SK-N-SH (cell line): ENCODE measurements at regions not wholly inside any gene's neighbourhood (a gene's known extent, or its start where the extent isn't known, plus 50 kb on each side); places are given as distances from the start of the nearest gene placed in this dataset.

Experiments
- CTCF ChIA-PET: fragments of 300-600, 350-600 bp; formaldehyde crosslinking; extraction: SDS; loops from one replicate; lab custom pipeline; 2021; lab: Yijun Ruan, JAX
- POLR2A ChIA-PET: fragments of 350-600 bp; sonication (Branson Sonifier 250); formaldehyde crosslinking; extraction: SDS; loops from one replicate; lab custom pipeline; 2020; ENCODE audit warnings: antibody characterized with exemption, inconsistent platforms; lab: Yijun Ruan, JAX
- DNase-seq: peaks from one replicate; pipeline ENCODE4 v3.0.0; 2012
- H2AFZ ChIP-seq: fragments of 200-600 bp; sonication (generic); 2 replicates; pipeline ENCODE4 v1.8.1; 2016; ENCODE audit warnings: antibody characterized with exemption, mild to moderate bottlenecking, low read depth
- H3F3A ChIP-seq: fragments of 200-600 bp; sonication (generic); replicated peaks from 2 replicates; pipeline ENCODE3; 2016; ENCODE audit warnings: antibody characterized with exemption, mild to moderate bottlenecking; ENCODE audit not compliant: insufficient read depth
- H3K27ac ChIP-seq, 2 experiments: fragments of 200-500 bp in 1 of 2; fragments of 200-600 bp in 1 of 2; sonication (Bioruptor generic) in 1 of 2; sonication (generic), shearing (Covaris generic) in 1 of 2; 2 replicates each; pipeline versions ENCODE4 v1.5.1 to v1.6.1; 2014 to 2016; ENCODE audit warnings: low read depth in 2 of 2, inconsistent platforms in 1 of 2, low read length in 1 of 2, mild to moderate bottlenecking in 1 of 2, mixed read lengths in 1 of 2
- H3K27me3 ChIP-seq: fragments of 200-600 bp; sonication (generic), shearing (Covaris generic); 2 replicates; pipeline ENCODE4 v1.6.1; 2016; ENCODE audit warnings: mixed run types; ENCODE audit not compliant: insufficient read depth
- H3K36me3 ChIP-seq, 2 experiments: fragments of 200-500 bp in 1 of 2; fragments of 200-600 bp in 1 of 2; sonication (Bioruptor generic) in 1 of 2; sonication (generic) in 1 of 2; replicated peaks in 1 of 2; 2 replicates each; pipeline versions ENCODE3 to v1.5.1; 2014 to 2016; ENCODE audit warnings: low read length in 1 of 2, mild to moderate bottlenecking in 1 of 2; ENCODE audit not compliant: insufficient read depth in 2 of 2, control insufficient read depth in 1 of 2
- H3K4me1 ChIP-seq, 2 experiments: fragments of 200-500 bp in 1 of 2; fragments of 200-600 bp in 1 of 2; sonication (Bioruptor generic) in 1 of 2; sonication (generic), shearing (Covaris generic) in 1 of 2; 2 replicates each; pipeline versions ENCODE4 v1.5.1 to v1.6.1; 2014 to 2016; ENCODE audit warnings: low read depth in 1 of 2, low read length in 1 of 2, mixed run types in 1 of 2; ENCODE audit not compliant: insufficient read depth in 2 of 2, control insufficient read depth in 1 of 2
- H3K4me2 ChIP-seq: fragments of 200-600 bp; sonication (generic), shearing (Covaris generic); 2 replicates; pipeline ENCODE4 v1.6.1; 2017; ENCODE audit warnings: mixed run types
- H3K4me3 ChIP-seq, 2 experiments: fragments of 200-500 bp in 1 of 2; fragments of 200-600 bp in 1 of 2; sonication (Bioruptor generic) in 1 of 2; sonication (generic), shearing (Covaris generic) in 1 of 2; 2 replicates each; pipeline versions ENCODE4 v1.5.1 to v1.8.1; 2014 to 2016; ENCODE audit warnings: low read depth in 2 of 2, inconsistent platforms in 1 of 2, low read length in 1 of 2, mild to moderate bottlenecking in 1 of 2, mixed read lengths in 1 of 2, moderate library complexity in 1 of 2
- H3K79me2 ChIP-seq: fragments of 200-600 bp; sonication (generic); 2 replicates; pipeline ENCODE4 v1.8.1; 2017; ENCODE audit warnings: mild to moderate bottlenecking; ENCODE audit not compliant: insufficient read depth
- H3K9ac ChIP-seq: fragments of 200-600 bp; sonication (generic); 2 replicates; pipeline ENCODE4 v1.6.1; 2017; ENCODE audit warnings: mixed run types
- H3K9me2 ChIP-seq: fragments of 200-600 bp; sonication (generic); 2 replicates; pipeline ENCODE4 v1.6.1; 2017; ENCODE audit warnings: mixed run types
- H3K9me3 ChIP-seq: fragments of 200-600 bp; sonication (generic); 2 replicates; pipeline ENCODE4 v1.6.1; 2017; ENCODE audit warnings: mixed run types, mild to moderate bottlenecking, moderate library complexity
- H4K20me1 ChIP-seq: fragments of 200-600 bp; sonication (generic); 2 replicates; pipeline ENCODE4 v1.6.1; 2017; ENCODE audit warnings: mild to moderate bottlenecking, mixed run types; ENCODE audit not compliant: insufficient read depth
- CHD2 ChIP-seq: fragments of 150-350 bp; IDR thresholded peaks from 2 replicates; pipeline ENCODE4 v1.6.1; 2018; ENCODE audit warnings: low read length; ENCODE audit not compliant: partially characterized antibody
- EP300 ChIP-seq, 2 experiments: IDR thresholded peaks; 2 replicates each; pipeline versions ENCODE4 v1.4.0 to v1.6.1; 2012; ENCODE audit warnings: borderline replicate concordance in 1 of 2, low read depth in 1 of 2, low read length in 1 of 2
- FOSL2 ChIP-seq: IDR thresholded peaks from 2 replicates; pipeline ENCODE4 v1.4.0; 2012; ENCODE audit warnings: low read depth, mild to moderate bottlenecking, moderate library complexity, borderline replicate concordance
- FOXJ3 ChIP-seq: sonication (generic); formaldehyde crosslinking; IDR thresholded peaks from 2 replicates; pipeline ENCODE4 v1.5.1; 2020; ENCODE audit warnings: mild to moderate bottlenecking, missing genetic modification reagents
- FOXM1 ChIP-seq: IDR thresholded peaks from 2 replicates; pipeline ENCODE4 v1.4.0; 2012; ENCODE audit warnings: low read depth, mild to moderate bottlenecking
- GATA2 ChIP-seq: sonication (generic); formaldehyde crosslinking; IDR thresholded peaks from 2 replicates; pipeline ENCODE4 v1.5.0; 2020; ENCODE audit warnings: mild to moderate bottlenecking, missing genetic modification reagents
- MAX ChIP-seq: IDR thresholded peaks from 2 replicates; pipeline ENCODE4 v1.4.0; 2012; ENCODE audit warnings: low read depth
- MXI1 ChIP-seq: IDR thresholded peaks from 2 replicates; pipeline ENCODE4 v1.6.1; 2012; ENCODE audit warnings: mild to moderate bottlenecking, low read depth, low read length, improper control_type of control experiment
- NFIC ChIP-seq: IDR thresholded peaks from 2 replicates; pipeline ENCODE4 v1.4.0; 2012; ENCODE audit warnings: borderline replicate concordance
- NRF1 ChIP-seq: IDR thresholded peaks from 2 replicates; pipeline ENCODE4 v1.6.1; 2012; ENCODE audit warnings: low read depth, mild to moderate bottlenecking, low read length
- POLR2AphosphoS5 ChIP-seq: IDR thresholded peaks from 2 replicates; pipeline ENCODE4 v1.6.1; 2012; ENCODE audit warnings: low read depth, low read length
- RAD21 ChIP-seq: IDR thresholded peaks from 2 replicates; pipeline ENCODE4 v1.6.1; 2012; ENCODE audit warnings: mild to moderate bottlenecking, low read length
- RFX5 ChIP-seq: IDR thresholded peaks from 2 replicates; pipeline ENCODE4 v1.6.1; 2012; ENCODE audit warnings: mild to moderate bottlenecking, improper control_type of control experiment, low read length
- SIN3A ChIP-seq: IDR thresholded peaks from 2 replicates; pipeline ENCODE4 v1.6.1; 2012; ENCODE audit warnings: low read depth, mild to moderate bottlenecking, low read length, moderate library complexity, borderline replicate concordance
- SMC3 ChIP-seq: IDR thresholded peaks from 2 replicates; pipeline ENCODE4 v1.6.1; 2012; ENCODE audit warnings: low read depth, low read length, improper control_type of control experiment
- WGBS: methylation state at CpG from one replicate; pipeline ENCODE4 v1.1.6; 2017; ENCODE audit warnings: low lambda C conversion rate; 5-methylcytosine and 5-hydroxymethylcytosine counted together
- TF ChIP-seq, protein P1 (sequence below): fragments of 150-350 bp; IDR thresholded peaks from 2 replicates; pipeline ENCODE4 v1.6.1; 2016; ENCODE audit warnings: mild to moderate bottlenecking, low read depth, low read length
- TF ChIP-seq, protein P2 (sequence below): IDR thresholded peaks from 2 replicates; pipeline ENCODE4; 2012
- TF ChIP-seq, protein P3 (sequence below): IDR thresholded peaks from 2 replicates; pipeline ENCODE4 v1.4.0; 2012; ENCODE audit warnings: low read depth, borderline replicate concordance
- TF ChIP-seq, protein P4 (sequence below): fragments of 150-350 bp; IDR thresholded peaks from 2 replicates; pipeline ENCODE4 v1.6.1; 2017; ENCODE audit warnings: antibody characterized with exemption, low read length, low read depth, borderline replicate concordance

DNA sequence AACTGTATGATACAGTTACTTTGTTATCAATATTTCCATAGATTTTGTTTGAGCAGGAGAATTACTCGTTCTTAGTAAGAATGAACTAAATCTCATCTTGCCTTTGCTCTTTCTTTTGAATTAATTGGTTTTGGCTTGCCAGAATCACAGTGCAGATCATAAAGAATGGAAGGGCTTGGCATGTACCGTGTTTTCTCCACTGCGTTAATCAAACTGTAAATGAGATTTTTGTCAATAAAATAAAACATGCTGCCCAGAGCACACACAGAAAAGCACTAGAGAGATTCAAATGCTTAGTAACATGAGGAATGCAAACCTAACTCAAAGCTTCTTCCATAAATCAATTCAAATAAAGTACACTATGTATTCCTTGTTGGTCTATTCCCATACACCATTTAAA lies 229.6 kb upstream of the CDH2 start:
- POLR2A ChIA-PET, result no interaction called here
- 58% methylated on average over 3 of the region's 3 CpGs for WGBS
- TF ChIP-seq MXI1 (no peak), RAD21 (no peak), FOXJ3 (CRISPR knock-in tag) (no peak), POLR2AphosphoS5 (no peak), CHD2 (no peak), SMC3 (no peak), MAX (no peak), FOSL2 (no peak), EP300 (IDR thresholded peaks at IDR 0.05; ENCODE audit: borderline replicate concordance in 1 of 2, low read depth in 1 of 2, low read length in 1 of 2) (no peak), FOXM1 (no peak), NRF1 (no peak)
- TF ChIP-seq, protein P1, sequence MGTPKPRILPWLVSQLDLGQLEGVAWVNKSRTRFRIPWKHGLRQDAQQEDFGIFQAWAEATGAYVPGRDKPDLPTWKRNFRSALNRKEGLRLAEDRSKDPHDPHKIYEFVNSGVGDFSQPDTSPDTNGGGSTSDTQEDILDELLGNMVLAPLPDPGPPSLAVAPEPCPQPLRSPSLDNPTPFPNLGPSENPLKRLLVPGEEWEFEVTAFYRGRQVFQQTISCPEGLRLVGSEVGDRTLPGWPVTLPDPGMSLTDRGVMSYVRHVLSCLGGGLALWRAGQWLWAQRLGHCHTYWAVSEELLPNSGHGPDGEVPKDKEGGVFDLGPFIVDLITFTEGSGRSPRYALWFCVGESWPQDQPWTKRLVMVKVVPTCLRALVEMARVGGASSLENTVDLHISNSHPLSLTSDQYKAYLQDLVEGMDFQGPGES, result no peak
- TF ChIP-seq, protein P2, sequence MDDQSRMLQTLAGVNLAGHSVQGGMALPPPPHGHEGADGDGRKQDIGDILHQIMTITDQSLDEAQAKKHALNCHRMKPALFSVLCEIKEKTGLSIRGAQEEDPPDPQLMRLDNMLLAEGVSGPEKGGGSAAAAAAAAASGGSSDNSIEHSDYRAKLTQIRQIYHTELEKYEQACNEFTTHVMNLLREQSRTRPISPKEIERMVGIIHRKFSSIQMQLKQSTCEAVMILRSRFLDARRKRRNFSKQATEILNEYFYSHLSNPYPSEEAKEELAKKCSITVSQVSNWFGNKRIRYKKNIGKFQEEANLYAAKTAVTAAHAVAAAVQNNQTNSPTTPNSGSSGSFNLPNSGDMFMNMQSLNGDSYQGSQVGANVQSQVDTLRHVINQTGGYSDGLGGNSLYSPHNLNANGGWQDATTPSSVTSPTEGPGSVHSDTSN, result no peak

DNA sequence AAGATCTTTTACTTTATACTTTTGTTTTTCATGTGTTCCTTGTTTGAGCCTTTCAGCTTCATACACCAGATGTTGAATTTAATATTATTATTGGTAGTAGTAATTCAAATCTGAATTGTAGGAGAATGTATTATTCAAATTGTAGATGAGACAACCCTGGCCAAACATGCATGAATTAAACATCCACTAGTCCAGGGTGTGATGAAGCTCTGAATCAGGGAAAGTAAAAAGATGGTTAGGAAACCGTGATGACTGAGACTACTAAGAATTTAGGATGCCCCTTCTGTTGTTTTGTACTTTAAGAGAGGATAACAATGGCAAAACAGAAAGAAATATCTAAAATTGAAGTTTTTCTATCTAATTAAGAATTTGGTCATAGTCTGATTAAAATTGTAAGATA lies 227.8 kb upstream of the CDH2 start:
- no peaks in the 10 kb centered on the region for H4K20me1 ChIP-seq
- no peaks in the 10 kb centered on the region; a peak in 1 of 4 replicates for H3K4me1 ChIP-seq
- H3K4me2 ChIP-seq, result no peak overlapping the region
- H3K9me3 ChIP-seq, result no peaks in the 10 kb centered on the region
- H3K4me3 ChIP-seq, result no peak overlapping the region
- peaks cover 4% of the 10 kb centered on the region for H3F3A ChIP-seq
- 41% methylated on average over 1 of the region's 1 CpG for WGBS
- H3K27ac ChIP-seq, result no peak overlapping the region
- DNase-seq, result no peak
- ChIA-PET CTCF (no interaction called here), POLR2A (no interaction called here)
- H3K9me2 ChIP-seq, result no peaks in the 10 kb centered on the region
- H3K9ac ChIP-seq, result no peak overlapping the region
- no peak overlapping the region for H2AFZ ChIP-seq
- H3K27me3 ChIP-seq, result no peaks in the 10 kb centered on the region
- H3K36me3 ChIP-seq, result no peaks in the 10 kb centered on the region
- no peaks in the 10 kb centered on the region for H3K79me2 ChIP-seq
- TF ChIP-seq FOXM1 (no peak), RFX5 (no peak), NFIC (no peak), CHD2 (no peak), RAD21 (no peak), GATA2 (CRISPR knock-in tag) (no peak), MXI1 (no peak), NRF1 (no peak), SIN3A (no peak)
- TF ChIP-seq, protein P3, sequence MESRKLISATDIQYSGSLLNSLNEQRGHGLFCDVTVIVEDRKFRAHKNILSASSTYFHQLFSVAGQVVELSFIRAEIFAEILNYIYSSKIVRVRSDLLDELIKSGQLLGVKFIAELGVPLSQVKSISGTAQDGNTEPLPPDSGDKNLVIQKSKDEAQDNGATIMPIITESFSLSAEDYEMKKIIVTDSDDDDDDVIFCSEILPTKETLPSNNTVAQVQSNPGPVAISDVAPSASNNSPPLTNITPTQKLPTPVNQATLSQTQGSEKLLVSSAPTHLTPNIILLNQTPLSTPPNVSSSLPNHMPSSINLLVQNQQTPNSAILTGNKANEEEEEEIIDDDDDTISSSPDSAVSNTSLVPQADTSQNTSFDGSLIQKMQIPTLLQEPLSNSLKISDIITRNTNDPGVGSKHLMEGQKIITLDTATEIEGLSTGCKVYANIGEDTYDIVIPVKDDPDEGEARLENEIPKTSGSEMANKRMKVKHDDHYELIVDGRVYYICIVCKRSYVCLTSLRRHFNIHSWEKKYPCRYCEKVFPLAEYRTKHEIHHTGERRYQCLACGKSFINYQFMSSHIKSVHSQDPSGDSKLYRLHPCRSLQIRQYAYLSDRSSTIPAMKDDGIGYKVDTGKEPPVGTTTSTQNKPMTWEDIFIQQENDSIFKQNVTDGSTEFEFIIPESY, result no peak
- TF ChIP-seq, protein P4, sequence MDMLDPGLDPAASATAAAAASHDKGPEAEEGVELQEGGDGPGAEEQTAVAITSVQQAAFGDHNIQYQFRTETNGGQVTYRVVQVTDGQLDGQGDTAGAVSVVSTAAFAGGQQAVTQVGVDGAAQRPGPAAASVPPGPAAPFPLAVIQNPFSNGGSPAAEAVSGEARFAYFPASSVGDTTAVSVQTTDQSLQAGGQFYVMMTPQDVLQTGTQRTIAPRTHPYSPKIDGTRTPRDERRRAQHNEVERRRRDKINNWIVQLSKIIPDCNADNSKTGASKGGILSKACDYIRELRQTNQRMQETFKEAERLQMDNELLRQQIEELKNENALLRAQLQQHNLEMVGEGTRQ, result no peak

More for the DNA sequence above, 229.6 kb upstream of the CDH2 start:
- CTCF ChIA-PET, result no interaction called here
- no peaks in the 10 kb centered on the region for H3K27me3 ChIP-seq
- no peaks in the 10 kb centered on the region for H3K9me3 ChIP-seq
- no peaks in the 10 kb centered on the region for H4K20me1 ChIP-seq
- DNase-seq, result no peak
- no peaks in the 10 kb centered on the region for H3K9me2 ChIP-seq
- H3K4me3 ChIP-seq, result no peak overlapping the region
- H3K79me2 ChIP-seq, result no peaks in the 10 kb centered on the region
- H2AFZ ChIP-seq, result no peak overlapping the region
- H3F3A ChIP-seq, result no peaks in the 10 kb centered on the region
- H3K4me1 ChIP-seq, result no peaks in the 10 kb centered on the region; a peak in 1 of 4 replicates
- H3K36me3 ChIP-seq, result no peaks in the 10 kb centered on the region
- no peak overlapping the region for H3K4me2 ChIP-seq
- no peak overlapping the region for H3K9ac ChIP-seq
- no peak overlapping the region for H3K27ac ChIP-seq
